SK-N-SH treated with all-trans-retinoic acid at 6 μM for 48 hours (cell line): ENCODE measurements at regions not wholly inside any gene's neighbourhood (a gene's known extent, or its start where the extent isn't known, plus 50 kb on each side); places are given as distances from the start of the nearest gene placed in this dataset.
A peak's percentile ranks its signal among the peaks of the same experiment; 100 is the strongest.

Experiments
- ATAC-seq: fragments of 200-7000 bp; cut with Tn5 transposase; 3 replicates; pipeline ENCODE4 v1.9.1; 2020; ENCODE audit warnings: mild to moderate bottlenecking, moderate library complexity
- BACH2 ChIP-seq: fragments of 250-450 bp; sonication (Bioruptor Pico); IDR thresholded peaks from 2 replicates; pipeline ENCODE4 v1.9.0; 2021; ENCODE audit warnings: mild to moderate bottlenecking, borderline replicate concordance
- CSDC2 ChIP-seq: fragments of 250-450 bp; sonication (Bioruptor Pico); IDR thresholded peaks from 2 replicates; pipeline ENCODE4 v1.5.0; 2020; ENCODE audit warnings: mild to moderate bottlenecking, moderate library complexity
- CSRNP3 ChIP-seq: fragments of 250-450 bp; sonication (Bioruptor Pico); IDR thresholded peaks from 2 replicates; pipeline ENCODE4 v1.5.1; 2021; ENCODE audit warnings: mild to moderate bottlenecking, moderate library complexity
- ESRRG ChIP-seq: fragments of 250-450 bp; sonication (Bioruptor Pico); IDR thresholded peaks from 2 replicates; pipeline ENCODE4 v1.6.1; 2021; ENCODE audit warnings: mild to moderate bottlenecking
- GLIS3 ChIP-seq: fragments of 250-450 bp; sonication (Bioruptor Pico); IDR thresholded peaks from 2 replicates; pipeline ENCODE4 v1.5.0; 2020; ENCODE audit warnings: mild to moderate bottlenecking, moderate library complexity
- ISL1 ChIP-seq: fragments of 250-450 bp; sonication (Bioruptor Pico); IDR thresholded peaks from 2 replicates; pipeline ENCODE4 v2.1.2; 2022; ENCODE audit warnings: mild to moderate bottlenecking, moderate library complexity
- OSR1 ChIP-seq: fragments of 250-450 bp; sonication (Bioruptor Pico); IDR thresholded peaks from 2 replicates; pipeline ENCODE4 v1.8.0; 2022; ENCODE audit warnings: moderate library complexity, mild to moderate bottlenecking, inconsistent platforms
- PPARA ChIP-seq: fragments of 250-450 bp; sonication (Bioruptor Pico); IDR thresholded peaks from 2 replicates; pipeline ENCODE4 v1.5.0; 2020; ENCODE audit warnings: mild to moderate bottlenecking, borderline replicate concordance
- RARB ChIP-seq: fragments of 250-450 bp; sonication (Bioruptor Pico); IDR thresholded peaks from 2 replicates; pipeline ENCODE4 v1.8.0; 2021; ENCODE audit warnings: mild to moderate bottlenecking, moderate library complexity
- SNAI2 ChIP-seq: fragments of 250-450 bp; sonication (Bioruptor Pico); IDR thresholded peaks from 2 replicates; pipeline ENCODE4 v1.5.0; 2020; ENCODE audit warnings: mild to moderate bottlenecking, moderate library complexity
- TOX ChIP-seq: fragments of 250-450 bp; sonication (Bioruptor Pico); IDR thresholded peaks from 2 replicates; pipeline ENCODE4 v1.8.0; 2021; ENCODE audit warnings: mild to moderate bottlenecking, moderate library complexity, borderline replicate concordance
- ZC3H10 ChIP-seq: fragments of 250-450 bp; sonication (Bioruptor Pico); IDR thresholded peaks from 2 replicates; pipeline ENCODE4 v1.5.1; 2021; ENCODE audit warnings: mild to moderate bottlenecking, moderate library complexity
- ZFP30 ChIP-seq: fragments of 450-650 bp; formaldehyde crosslinking; IDR thresholded peaks from 2 replicates; pipeline ENCODE4 v1.5.0; 2022; ENCODE audit warnings: mild to moderate bottlenecking, moderate library complexity
- ZNF565 ChIP-seq: fragments of 450-650 bp; formaldehyde crosslinking; conservative IDR thresholded peaks from 2 replicates; pipeline ENCODE4 v1.5.0; 2020; ENCODE audit warnings: low read depth, mild to moderate bottlenecking, moderate library complexity
- ZNF70 ChIP-seq: fragments of 450-650 bp; formaldehyde crosslinking; IDR thresholded peaks from 2 replicates; pipeline ENCODE4 v1.5.0; 2020; ENCODE audit warnings: mild to moderate bottlenecking, moderate library complexity
- TF ChIP-seq, protein P1 (sequence below): fragments of 250-450 bp; sonication (Bioruptor Pico); IDR thresholded peaks from 2 replicates; pipeline ENCODE4 v1.5.0; 2020; ENCODE audit warnings: mild to moderate bottlenecking, moderate library complexity

DNA sequence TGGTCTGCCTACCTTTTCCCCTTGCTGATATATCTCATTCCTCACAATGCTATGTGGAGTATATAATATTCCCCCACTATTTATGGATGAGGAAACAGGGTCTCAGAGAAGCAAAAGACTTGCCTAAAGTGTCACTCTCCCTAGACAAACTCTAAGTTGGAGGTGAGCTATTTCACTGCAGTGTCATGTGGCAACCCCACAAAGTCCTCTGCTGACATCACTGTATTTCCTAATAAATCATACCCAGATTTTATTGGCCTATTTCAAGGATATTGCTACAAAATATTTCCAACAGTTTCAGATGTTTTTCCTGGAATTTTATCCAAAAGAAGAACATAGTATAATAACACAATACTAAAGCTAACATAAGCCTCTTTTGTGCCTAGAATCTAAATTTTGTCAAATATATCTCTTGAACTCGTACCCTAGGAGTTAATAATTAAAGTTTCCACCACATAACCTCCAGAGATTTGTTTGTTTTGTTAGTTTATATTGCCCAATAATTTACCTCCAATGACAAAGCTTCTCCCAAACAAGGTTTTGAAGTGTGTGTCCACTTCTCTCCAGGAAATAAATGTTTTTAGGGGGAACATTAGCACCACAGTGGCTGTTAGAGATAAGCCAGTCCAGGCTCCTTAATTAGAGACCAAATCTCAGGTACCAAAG is 215.1 kb downstream of the ASCL1 start:
- ATAC-seq: no peak
- TF ChIP-seq ISL1 (CRISPR knock-in tag): no peak
- no peak for TF ChIP-seq TOX (CRISPR knock-in tag)
- no peak for TF ChIP-seq PPARA (CRISPR knock-in tag)

- no peak for ATAC-seq
- TF ChIP-seq ESRRG (CRISPR knock-in tag) (no peak), ZFP30 (CRISPR knock-in tag) (no peak), ZNF565 (CRISPR knock-in tag) (no peak), CSRNP3 (no peak), GLIS3 (CRISPR knock-in tag) (no peak), SNAI2 (CRISPR knock-in tag) (no peak), ZNF70 (CRISPR knock-in tag) (no peak), BACH2 (CRISPR knock-in tag) (no peak), OSR1 (no peak)
- TF ChIP-seq, protein P1, sequence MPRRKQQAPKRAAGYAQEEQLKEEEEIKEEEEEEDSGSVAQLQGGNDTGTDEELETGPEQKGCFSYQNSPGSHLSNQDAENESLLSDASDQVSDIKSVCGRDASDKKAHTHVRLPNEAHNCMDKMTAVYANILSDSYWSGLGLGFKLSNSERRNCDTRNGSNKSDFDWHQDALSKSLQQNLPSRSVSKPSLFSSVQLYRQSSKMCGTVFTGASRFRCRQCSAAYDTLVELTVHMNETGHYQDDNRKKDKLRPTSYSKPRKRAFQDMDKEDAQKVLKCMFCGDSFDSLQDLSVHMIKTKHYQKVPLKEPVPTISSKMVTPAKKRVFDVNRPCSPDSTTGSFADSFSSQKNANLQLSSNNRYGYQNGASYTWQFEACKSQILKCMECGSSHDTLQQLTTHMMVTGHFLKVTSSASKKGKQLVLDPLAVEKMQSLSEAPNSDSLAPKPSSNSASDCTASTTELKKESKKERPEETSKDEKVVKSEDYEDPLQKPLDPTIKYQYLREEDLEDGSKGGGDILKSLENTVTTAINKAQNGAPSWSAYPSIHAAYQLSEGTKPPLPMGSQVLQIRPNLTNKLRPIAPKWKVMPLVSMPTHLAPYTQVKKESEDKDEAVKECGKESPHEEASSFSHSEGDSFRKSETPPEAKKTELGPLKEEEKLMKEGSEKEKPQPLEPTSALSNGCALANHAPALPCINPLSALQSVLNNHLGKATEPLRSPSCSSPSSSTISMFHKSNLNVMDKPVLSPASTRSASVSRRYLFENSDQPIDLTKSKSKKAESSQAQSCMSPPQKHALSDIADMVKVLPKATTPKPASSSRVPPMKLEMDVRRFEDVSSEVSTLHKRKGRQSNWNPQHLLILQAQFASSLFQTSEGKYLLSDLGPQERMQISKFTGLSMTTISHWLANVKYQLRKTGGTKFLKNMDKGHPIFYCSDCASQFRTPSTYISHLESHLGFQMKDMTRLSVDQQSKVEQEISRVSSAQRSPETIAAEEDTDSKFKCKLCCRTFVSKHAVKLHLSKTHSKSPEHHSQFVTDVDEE (CRISPR knock-in tag): no peak
Observed at GRCh38 chr12:103175625-103176024, 218.2 kb downstream of the ASCL1 start.

- ATAC-seq: no peak
- TF ChIP-seq RARB (CRISPR knock-in tag) (no peak), GLIS3 (CRISPR knock-in tag) (no peak), ISL1 (CRISPR knock-in tag) (peak; percentile 52), CSDC2 (CRISPR knock-in tag) (no peak), ZNF565 (CRISPR knock-in tag) (no peak), ZFP30 (CRISPR knock-in tag) (no peak), CSRNP3 (no peak)
- TF ChIP-seq, all 23 proteins: peak for 1
Observed at GRCh38 chr12:103177639-103178255, 220.3 kb downstream of the ASCL1 start.

DNA sequence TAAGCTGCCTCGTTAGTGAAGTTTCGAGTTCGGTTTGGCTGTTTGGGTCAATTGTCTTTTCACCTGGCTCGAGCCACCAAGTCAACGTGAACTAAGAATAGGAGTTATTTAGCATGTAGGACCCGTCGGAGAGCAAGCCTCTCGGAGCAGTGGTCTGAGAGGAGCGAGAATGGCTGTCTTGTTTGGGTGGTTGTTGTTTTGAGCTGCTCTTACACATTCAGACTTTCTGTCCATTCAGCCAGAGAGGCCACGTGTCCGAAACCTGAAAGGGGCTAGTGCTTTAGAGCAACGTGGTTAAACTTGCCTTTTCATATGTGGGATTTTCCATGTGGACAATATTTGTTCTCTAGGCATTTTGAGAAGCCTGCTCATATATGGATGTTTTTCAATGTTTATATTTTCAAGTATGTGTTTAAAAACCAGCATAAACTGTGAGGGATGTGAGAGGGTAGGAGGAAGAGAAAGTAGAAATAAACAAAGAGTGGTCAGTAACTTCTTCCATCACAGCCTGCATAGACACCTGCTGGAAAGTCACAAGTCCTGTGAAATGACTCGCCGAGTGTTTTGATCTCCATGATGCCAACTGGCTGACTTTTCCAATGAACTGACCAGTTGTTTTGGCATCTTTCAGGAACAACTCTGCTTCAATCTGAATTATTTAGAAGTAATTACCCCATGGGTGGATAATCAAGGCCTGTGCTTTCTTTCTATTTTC is 221.0 kb downstream of the ASCL1 start:
- ATAC-seq: no peak
- TF ChIP-seq PPARA (CRISPR knock-in tag): no peak
- no peak for TF ChIP-seq SNAI2 (CRISPR knock-in tag)
- TF ChIP-seq ESRRG (CRISPR knock-in tag): no peak
- no peak for TF ChIP-seq ZNF70 (CRISPR knock-in tag)
- TF ChIP-seq ZFP30 (CRISPR knock-in tag): no peak
- no peak for TF ChIP-seq ISL1 (CRISPR knock-in tag)
- no peak for TF ChIP-seq RARB (CRISPR knock-in tag)
- TF ChIP-seq, protein P1 (CRISPR knock-in tag): no peak
- no peak for TF ChIP-seq CSDC2 (CRISPR knock-in tag)
- no peak for TF ChIP-seq GLIS3 (CRISPR knock-in tag)
- no peak for TF ChIP-seq ZNF565 (CRISPR knock-in tag)
- TF ChIP-seq ZC3H10 (CRISPR knock-in tag): no peak
